ENCODE measurements at regions not wholly inside any gene's neighbourhood (a gene's known extent, or its start where the extent isn't known, plus 50 kb on each side); places are given as distances from the start of the nearest gene placed in this dataset.

DNA sequence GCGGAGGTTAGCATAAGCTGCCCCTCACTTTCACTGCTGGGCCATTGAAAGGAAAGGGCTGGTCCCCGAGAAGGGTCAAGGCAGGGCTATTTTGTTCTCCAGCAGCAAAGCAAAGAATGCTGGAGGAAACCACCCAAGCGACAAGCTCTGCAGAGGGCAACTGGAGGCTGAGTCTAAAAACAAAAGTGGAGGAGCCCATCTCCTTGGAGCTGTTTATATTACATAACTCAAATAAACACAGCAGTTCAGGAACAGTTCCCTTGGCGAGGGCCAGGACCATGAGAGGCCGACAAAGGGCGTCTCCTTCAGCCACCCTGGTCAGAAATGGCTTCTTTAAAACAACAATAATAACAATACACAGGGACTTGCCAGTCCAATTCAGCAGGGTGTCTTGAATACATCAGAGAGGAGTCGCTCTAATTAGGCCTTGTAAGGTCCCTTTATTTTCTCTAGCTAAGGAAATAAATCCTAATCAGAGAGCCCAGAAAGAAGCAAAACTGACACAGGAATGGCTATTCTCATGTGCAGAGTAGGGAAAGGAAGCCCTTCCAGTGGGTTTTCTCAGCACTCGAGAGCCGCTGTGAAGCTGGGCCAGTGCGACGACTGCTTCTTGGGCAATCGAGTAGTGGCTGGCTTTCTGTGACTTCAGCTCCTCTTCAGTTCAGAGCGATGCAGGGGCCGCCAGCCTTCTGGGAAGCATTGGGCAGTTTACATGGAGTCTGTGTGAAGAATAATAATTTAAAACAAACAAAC is 57.0 kb upstream of the TARBP1 start:
- DNase-seq = no peak

DNA sequence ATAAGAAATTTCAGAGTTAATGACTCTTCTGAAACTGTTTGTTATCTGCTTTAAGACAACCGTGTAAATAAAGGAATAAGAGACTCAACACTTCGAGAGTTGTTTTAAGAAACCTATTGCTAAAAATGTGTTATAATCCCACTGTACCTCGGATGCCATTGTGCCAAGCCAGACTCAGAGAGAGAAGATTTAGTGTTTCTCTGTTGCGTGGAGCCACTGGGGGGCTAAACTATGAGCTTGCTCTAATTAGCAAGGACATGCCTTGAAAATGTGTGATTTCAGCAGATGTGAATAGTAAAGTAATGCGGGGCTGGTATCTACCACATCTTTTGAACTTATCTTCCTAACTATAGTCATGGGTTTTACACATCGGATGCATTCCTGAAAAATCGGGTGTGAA is 56.2 kb upstream of the TARBP1 start:
- DNase-seq = no peak

DNA sequence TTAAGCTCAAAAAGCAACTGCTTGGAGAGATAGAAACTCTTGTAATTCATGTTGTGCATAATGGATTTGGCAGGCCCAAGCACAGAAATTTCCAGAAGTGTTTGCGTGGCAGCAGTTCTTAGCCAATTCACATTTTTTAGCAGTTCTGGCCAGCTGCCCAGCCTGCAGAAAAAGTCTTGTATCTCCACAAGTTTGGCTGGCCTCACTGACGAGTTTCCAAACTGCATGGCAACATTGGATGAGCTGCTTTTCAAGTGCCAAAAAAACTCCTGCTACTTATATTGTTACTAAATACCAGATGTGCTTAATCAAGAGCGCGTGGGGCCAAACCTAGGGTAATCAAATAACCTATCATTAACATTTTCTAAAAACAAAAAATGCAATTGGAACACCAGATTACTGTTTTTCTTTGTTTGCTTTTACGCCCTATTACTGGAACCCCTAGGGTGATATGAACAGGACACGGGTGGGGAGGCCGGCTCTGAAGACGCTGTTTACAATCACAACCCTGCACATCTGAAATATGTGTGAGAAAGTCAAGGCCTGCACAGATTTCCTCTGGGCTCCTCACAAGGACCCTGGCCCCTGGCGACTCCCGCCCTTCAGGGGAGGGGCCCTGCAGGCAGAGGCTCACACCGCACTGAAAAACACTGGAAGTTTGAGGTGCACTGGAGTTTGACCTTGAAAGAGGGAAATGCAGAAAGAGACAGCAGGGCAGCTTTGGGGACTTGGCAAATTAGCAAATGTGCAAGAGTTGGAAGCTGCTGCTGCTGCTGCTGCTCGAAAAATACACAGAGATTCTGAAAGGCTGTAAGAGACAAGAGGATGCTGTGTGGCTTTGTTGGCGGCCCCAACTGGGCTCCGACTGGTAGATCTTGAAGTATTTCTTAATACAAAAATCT is 55.2 kb upstream of the TARBP1 start:
- DNase-seq = no peak

DNA sequence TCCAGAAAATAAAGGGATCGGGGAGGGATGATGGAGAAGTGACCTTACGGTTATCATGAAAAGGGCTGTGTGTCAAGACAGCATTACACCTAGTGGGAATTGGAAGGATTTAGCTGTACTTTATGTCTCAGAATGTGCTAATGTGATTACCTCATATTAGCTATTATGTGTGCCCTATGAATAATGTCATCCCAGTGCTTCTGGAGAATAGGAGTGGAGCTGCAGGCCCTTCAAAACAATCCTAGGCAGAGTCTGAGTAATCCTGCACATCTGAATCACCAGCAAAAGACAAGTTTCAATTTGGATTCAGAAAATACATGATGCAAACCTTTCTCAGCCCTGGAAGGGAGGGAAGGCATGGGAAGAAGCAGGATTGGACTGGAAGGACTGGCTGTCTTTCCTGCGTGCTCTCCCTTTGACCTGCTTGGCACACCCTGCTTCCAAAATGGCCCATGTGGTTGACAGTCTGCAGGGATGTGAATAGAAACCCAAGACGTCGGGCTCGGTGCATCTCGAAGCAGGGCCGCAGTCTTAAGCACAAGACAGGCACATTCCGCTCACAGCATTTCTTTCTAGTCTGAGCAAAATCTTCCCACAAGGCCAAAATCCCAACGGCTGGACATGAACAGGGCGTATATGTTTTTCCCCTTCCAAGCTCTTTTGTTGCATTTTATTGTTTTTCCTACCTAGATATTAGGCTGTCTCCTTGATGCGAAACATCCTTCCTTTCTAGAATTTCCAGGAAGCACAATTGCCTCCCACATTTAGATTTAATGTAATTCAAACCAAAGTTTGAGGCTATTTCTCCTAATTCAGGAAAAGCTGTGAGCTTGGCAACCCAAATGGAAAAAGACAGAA is 54.3 kb upstream of the TARBP1 start:
- DNase-seq = no peak

DNA sequence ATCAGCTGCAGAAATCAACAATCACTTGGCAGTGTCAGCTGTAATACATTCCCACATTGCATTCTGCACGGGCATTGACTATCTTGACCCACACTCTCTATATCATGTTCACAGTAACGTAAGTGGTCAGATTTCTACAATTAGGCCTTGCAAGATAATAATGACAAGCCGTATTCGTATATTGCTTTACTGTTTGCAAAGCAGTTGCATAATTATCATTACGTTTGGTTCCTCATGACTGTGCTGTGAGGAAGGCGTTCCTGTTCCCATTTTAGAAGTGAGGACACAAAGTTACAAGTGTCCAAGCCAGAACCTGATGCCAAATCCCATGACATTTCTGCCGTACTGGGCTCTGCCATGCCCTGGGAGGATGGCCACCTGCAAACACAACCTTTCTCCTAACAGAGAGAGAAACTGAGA is 53.5 kb upstream of the TARBP1 start:
- DNase-seq = no peak

DNA sequence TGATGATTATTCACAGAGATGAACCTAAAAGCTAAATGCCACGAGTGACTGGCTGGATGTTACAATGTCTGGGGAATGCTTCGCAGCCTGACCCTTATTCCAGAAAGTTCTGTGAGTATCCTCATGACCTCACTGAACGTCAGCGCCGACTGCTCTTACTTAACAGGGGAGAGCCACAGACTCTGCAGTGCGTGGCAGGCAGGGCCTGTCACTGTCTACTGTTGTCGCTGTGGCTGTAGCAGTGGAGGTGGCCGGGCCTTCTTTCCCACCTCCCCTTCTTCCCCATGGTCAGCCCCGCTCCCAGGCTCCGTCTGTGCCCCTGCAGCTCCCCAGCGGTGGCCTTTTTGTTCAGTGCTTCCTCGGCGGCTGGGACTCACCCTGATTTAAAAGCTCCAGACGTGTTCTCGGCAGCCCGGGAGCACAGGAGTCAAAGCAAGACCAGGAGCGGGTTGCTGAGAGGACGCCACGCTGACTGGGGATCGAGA is 52.2 kb upstream of the TARBP1 start:
- no peak for DNase-seq

DNA sequence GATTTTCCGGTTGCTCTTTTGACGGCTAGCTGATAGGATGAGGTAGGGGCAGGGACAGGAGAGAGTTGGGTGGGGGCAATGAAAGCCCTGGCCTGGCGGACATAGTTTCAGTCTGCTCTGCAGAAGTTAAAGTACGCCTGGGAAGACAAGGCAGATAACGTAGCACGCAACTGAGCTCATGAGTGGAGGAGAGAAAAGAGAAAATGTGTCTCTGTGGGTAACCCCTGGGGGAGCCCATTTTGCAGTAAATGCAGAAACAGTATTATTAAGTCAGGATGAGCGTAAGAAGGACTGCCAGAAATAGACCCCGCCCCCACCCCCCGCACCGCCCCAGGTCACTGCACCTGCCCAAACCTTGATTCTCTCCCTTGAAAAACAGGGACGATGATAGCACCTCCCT is 51.7 kb upstream of the TARBP1 start:
- DNase-seq = no peak

DNA sequence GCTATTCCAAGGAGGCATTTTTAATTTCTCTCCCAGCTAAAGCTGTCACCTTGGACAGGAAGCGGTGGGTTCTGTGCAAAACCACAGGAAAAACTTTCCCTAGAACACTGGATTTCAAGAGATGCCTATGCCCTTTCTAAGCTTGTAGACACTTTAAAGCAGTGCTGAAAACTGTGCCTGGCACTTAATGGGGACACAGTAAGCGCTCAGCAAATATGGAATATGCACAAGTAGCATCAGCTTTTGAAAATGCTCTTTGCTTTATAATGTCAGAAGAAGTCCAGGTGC is 50.9 kb upstream of the TARBP1 start:
- no peak for DNase-seq

DNA sequence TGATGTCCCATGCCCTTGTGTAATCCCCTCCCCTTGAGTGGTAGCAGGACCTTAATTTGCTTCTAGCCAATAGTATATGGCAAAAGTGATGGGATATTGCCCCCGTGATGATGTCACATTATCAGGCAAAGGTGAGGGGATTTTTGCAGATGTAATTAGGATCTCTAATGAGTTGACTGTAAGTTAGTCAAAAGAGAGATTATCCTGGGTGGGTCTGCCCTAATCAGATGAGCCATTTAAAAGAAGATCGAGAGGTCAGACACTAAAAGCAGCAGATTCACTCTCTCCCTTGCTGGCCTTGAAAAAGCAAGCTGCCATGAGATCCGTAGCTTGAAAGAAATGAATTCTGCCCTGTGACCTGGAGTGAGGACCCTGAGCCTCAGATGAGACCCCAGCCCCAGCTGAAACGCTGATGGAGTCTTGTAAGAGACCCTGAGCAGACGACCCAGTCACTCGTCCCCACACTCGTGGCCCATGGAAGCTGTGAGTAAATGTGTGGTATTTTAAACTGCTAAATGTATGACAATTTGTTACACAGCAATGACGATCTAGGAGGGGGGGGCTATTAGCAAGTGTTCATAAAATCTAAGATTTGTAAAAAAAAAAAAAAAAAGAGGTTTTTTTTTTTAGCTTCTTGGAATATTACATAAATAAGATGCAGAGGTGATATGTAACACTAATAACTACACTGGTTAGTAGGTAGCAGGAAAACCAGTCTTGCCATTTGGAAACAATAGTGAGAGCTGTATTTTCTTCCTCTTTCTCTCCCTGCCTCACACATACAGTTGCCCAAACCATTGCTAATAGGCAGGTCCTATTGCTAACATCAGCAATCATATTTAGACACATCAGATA is 50.3 kb upstream of the TARBP1 start:
- DNase-seq = no peak

Data from activated CD4-positive, alpha-beta T cell treated with anti-CD3 and anti-CD28 coated beads, Interleukin-2, Interleukin-6, amounts not matched to agents 100 ng/mL and 50 ng/mL, durations not matched to agents 16 hours and 8 hours (primary cell).